ENCODE measurements at regions not wholly inside any gene's neighbourhood (a gene's known extent, or its start where the extent isn't known, plus 50 kb on each side); places are given as distances from the start of the nearest gene placed in this dataset.

DNA sequence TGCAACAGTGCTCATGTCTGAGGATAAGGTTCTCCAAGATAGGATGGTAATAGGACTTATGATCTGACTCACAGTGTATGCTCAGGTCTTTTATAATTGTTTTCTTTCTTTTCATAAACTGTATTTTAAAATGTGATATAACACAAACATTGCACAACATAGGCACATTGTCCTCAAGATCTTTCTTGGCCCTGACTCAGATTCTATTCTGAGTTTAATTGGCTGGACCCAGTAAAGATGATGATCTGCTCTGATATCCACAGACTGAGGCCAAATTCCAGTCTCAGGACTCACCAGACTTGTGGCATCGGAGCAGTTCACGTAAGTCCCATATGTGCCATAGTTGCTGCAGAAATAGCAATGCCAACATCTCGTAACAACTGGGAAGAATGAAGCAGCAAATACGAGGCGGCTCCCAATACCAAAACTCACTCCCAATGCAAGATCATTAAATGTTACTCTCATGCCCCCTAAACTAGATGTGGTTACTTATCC lies 448.9 kb upstream of the SLC14A2 start (continued):
- TF ChIP-seq, protein P1, sequence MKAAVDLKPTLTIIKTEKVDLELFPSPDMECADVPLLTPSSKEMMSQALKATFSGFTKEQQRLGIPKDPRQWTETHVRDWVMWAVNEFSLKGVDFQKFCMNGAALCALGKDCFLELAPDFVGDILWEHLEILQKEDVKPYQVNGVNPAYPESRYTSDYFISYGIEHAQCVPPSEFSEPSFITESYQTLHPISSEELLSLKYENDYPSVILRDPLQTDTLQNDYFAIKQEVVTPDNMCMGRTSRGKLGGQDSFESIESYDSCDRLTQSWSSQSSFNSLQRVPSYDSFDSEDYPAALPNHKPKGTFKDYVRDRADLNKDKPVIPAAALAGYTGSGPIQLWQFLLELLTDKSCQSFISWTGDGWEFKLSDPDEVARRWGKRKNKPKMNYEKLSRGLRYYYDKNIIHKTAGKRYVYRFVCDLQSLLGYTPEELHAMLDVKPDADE (IDR thresholded peaks at IDR 0.05): no peak

DNA sequence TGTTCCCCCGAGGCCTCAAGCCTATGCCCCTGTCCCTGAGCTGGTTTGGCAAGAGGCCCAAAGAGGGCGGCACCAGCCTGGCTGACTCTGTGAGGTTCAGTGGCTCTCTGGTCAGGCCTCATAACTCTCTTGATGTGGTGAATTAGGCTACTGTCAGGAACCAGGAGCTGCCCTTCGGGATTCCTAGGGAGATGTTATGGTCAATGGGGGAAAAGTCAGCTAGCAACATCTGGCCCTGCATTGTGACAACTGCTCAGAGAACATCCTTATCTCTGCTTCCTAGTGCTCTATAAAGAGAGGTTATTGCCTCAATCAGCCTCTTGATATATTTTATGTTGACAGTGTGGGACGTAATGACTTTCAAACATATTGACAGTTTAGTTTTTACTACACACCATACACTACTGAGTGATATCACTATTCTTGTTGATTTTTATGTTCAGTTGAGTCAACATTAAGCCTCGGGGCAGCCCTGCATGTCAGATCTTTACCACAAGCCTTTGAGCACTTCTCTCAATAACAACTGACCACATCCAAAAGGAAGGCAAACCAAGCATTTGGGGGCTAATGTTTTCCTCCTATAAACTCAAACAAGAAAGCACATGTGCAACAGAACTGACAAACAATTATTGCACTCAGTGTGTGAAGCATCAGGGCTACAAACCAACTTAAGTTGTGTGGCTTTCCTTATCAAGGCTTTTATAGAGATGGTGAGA lies 448.3 kb upstream of the SLC14A2 start:
- no peak overlapping the region for H2AFZ ChIP-seq
- no peaks in the 10 kb centered on the region for H3K36me3 Mint-ChIP-seq (ENCODE audit: low read depth)
- no peak overlapping the region for H3K27ac ChIP-seq (ENCODE audit: low read depth)
- H3K36me3 ChIP-seq (ENCODE audit: insufficient read depth): no peaks in the 10 kb centered on the region
- no peak overlapping the region for H3K27ac Mint-ChIP-seq
- no peaks in the 10 kb centered on the region for H3K4me1 Mint-ChIP-seq
- H3K9me2 ChIP-seq (ENCODE audit: insufficient read depth): no peaks in the 10 kb centered on the region
- H3F3A ChIP-seq (replicated peaks; ENCODE audit: low read depth): no peaks in the 10 kb centered on the region
- H3K27me3 Mint-ChIP-seq (ENCODE audit: insufficient read depth, low read depth, poor library complexity): peaks cover under 1% of the 10 kb centered on the region
- H3K9me3 Mint-ChIP-seq: no peaks in the 10 kb centered on the region
- no peak overlapping the region for H3K4me3 Mint-ChIP-seq
- no peaks in the 10 kb centered on the region for H3K4me1 ChIP-seq (ENCODE audit: insufficient read depth)
- no peaks in the 10 kb centered on the region for H3K79me2 ChIP-seq (replicated peaks; ENCODE audit: insufficient read depth)
- no peak overlapping the region for H3K4me2 ChIP-seq
- DNase-seq (ENCODE audit: low spot score): no peak
- H3K27me3 ChIP-seq (ENCODE audit: insufficient read depth): no peaks in the 10 kb centered on the region
- H3K4me3 ChIP-seq: no peak overlapping the region
- no peaks in the 10 kb centered on the region for H4K20me1 ChIP-seq (replicated peaks; ENCODE audit: insufficient read depth)
- ATAC-seq: no peak
- TF ChIP-seq STAT1 (IDR thresholded peaks at IDR 0.05; ENCODE audit: unreplicated experiment): no peak
- TF ChIP-seq, protein P1 (IDR thresholded peaks at IDR 0.05): no peak
- TF ChIP-seq, protein P2, sequence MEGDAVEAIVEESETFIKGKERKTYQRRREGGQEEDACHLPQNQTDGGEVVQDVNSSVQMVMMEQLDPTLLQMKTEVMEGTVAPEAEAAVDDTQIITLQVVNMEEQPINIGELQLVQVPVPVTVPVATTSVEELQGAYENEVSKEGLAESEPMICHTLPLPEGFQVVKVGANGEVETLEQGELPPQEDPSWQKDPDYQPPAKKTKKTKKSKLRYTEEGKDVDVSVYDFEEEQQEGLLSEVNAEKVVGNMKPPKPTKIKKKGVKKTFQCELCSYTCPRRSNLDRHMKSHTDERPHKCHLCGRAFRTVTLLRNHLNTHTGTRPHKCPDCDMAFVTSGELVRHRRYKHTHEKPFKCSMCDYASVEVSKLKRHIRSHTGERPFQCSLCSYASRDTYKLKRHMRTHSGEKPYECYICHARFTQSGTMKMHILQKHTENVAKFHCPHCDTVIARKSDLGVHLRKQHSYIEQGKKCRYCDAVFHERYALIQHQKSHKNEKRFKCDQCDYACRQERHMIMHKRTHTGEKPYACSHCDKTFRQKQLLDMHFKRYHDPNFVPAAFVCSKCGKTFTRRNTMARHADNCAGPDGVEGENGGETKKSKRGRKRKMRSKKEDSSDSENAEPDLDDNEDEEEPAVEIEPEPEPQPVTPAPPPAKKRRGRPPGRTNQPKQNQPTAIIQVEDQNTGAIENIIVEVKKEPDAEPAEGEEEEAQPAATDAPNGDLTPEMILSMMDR (conservative IDR thresholded peaks at IDR 0.05; ENCODE audit: low read depth in 2 of 2): no peak
- TF ChIP-seq EZH2phosphoT487 (IDR thresholded peaks at IDR 0.05; ENCODE audit: unreplicated experiment): no peak
- TF ChIP-seq EZH2 (IDR thresholded peaks at IDR 0.05; ENCODE audit: low read depth, unreplicated experiment): no peak
- no peak for TF ChIP-seq CREB1 (CRISPR knock-in tag; IDR thresholded peaks at IDR 0.05; ENCODE audit: low read depth)
- TF ChIP-seq, protein P3, sequence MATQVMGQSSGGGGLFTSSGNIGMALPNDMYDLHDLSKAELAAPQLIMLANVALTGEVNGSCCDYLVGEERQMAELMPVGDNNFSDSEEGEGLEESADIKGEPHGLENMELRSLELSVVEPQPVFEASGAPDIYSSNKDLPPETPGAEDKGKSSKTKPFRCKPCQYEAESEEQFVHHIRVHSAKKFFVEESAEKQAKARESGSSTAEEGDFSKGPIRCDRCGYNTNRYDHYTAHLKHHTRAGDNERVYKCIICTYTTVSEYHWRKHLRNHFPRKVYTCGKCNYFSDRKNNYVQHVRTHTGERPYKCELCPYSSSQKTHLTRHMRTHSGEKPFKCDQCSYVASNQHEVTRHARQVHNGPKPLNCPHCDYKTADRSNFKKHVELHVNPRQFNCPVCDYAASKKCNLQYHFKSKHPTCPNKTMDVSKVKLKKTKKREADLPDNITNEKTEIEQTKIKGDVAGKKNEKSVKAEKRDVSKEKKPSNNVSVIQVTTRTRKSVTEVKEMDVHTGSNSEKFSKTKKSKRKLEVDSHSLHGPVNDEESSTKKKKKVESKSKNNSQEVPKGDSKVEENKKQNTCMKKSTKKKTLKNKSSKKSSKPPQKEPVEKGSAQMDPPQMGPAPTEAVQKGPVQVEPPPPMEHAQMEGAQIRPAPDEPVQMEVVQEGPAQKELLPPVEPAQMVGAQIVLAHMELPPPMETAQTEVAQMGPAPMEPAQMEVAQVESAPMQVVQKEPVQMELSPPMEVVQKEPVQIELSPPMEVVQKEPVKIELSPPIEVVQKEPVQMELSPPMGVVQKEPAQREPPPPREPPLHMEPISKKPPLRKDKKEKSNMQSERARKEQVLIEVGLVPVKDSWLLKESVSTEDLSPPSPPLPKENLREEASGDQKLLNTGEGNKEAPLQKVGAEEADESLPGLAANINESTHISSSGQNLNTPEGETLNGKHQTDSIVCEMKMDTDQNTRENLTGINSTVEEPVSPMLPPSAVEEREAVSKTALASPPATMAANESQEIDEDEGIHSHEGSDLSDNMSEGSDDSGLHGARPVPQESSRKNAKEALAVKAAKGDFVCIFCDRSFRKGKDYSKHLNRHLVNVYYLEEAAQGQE (IDR thresholded peaks at IDR 0.05; ENCODE audit: unreplicated experiment): no peak
- no peak for TF ChIP-seq ZNF331 (CRISPR knock-in tag; IDR thresholded peaks at IDR 0.05; ENCODE audit: low read depth)
- no peak for TF ChIP-seq JUNB (IDR thresholded peaks at IDR 0.05; ENCODE audit: unreplicated experiment)
- TF ChIP-seq, protein P4, sequence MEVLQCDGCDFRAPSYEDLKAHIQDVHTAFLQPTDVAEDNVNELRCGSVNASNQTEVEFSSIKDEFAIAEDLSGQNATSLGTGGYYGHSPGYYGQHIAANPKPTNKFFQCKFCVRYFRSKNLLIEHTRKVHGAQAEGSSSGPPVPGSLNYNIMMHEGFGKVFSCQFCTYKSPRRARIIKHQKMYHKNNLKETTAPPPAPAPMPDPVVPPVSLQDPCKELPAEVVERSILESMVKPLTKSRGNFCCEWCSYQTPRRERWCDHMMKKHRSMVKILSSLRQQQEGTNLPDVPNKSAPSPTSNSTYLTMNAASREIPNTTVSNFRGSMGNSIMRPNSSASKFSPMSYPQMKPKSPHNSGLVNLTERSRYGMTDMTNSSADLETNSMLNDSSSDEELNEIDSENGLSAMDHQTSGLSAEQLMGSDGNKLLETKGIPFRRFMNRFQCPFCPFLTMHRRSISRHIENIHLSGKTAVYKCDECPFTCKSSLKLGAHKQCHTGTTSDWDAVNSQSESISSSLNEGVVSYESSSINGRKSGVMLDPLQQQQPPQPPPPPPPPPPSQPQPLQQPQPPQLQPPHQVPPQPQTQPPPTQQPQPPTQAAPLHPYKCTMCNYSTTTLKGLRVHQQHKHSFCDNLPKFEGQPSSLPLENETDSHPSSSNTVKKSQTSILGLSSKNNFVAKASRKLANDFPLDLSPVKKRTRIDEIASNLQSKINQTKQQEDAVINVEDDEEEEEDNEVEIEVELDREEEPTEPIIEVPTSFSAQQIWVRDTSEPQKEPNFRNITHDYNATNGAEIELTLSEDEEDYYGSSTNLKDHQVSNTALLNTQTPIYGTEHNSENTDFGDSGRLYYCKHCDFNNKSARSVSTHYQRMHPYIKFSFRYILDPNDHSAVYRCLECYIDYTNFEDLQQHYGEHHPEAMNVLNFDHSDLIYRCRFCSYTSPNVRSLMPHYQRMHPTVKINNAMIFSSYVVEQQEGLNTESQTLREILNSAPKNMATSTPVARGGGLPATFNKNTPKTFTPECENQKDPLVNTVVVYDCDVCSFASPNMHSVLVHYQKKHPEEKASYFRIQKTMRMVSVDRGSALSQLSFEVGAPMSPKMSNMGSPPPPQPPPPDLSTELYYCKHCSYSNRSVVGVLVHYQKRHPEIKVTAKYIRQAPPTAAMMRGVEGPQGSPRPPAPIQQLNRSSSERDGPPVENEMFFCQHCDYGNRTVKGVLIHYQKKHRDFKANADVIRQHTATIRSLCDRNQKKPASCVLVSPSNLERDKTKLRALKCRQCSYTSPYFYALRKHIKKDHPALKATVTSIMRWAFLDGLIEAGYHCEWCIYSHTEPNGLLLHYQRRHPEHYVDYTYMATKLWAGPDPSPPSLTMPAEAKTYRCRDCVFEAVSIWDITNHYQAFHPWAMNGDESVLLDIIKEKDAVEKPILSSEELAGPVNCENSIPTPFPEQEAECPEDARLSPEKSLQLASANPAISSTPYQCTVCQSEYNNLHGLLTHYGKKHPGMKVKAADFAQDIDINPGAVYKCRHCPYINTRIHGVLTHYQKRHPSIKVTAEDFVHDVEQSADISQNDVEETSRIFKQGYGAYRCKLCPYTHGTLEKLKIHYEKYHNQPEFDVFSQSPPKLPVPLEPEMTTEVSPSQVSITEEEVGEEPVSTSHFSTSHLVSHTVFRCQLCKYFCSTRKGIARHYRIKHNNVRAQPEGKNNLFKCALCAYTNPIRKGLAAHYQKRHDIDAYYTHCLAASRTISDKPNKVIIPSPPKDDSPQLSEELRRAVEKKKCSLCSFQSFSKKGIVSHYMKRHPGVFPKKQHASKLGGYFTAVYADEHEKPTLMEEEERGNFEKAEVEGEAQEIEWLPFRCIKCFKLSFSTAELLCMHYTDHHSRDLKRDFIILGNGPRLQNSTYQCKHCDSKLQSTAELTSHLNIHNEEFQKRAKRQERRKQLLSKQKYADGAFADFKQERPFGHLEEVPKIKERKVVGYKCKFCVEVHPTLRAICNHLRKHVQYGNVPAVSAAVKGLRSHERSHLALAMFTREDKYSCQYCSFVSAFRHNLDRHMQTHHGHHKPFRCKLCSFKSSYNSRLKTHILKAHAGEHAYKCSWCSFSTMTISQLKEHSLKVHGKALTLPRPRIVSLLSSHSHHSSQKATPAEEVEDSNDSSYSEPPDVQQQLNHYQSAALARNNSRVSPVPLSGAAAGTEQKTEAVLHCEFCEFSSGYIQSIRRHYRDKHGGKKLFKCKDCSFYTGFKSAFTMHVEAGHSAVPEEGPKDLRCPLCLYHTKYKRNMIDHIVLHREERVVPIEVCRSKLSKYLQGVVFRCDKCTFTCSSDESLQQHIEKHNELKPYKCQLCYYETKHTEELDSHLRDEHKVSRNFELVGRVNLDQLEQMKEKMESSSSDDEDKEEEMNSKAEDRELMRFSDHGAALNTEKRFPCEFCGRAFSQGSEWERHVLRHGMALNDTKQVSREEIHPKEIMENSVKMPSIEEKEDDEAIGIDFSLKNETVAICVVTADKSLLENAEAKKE (CRISPR knock-in tag; IDR thresholded peaks at IDR 0.05): no peak
